KOPT-K1 (cell line): ENCODE measurements at regions not wholly inside any gene's neighbourhood (a gene's known extent, or its start where the extent isn't known, plus 50 kb on each side); places are given as distances from the start of the nearest gene placed in this dataset.

Experiments used
- H3K27ac ChIP-seq: fragments of 200-600 bp; sonication (generic); 2 replicates; pipeline ENCODE4 v1.5.1; 2016; ENCODE audit warnings: antibody characterized with exemption, mild to moderate bottlenecking, low read depth, low read length; ENCODE audit not compliant: poor library complexity, severe bottlenecking
- H3K36me3 ChIP-seq: fragments of 200-600 bp; sonication (generic); 2 replicates; pipeline ENCODE4 v1.5.1; 2017; ENCODE audit warnings: antibody characterized with exemption, mild to moderate bottlenecking, low read length, moderate library complexity; ENCODE audit not compliant: insufficient read depth
- H3K9me3 ChIP-seq: fragments of 200-600 bp; sonication (generic); 2 replicates; pipeline ENCODE4 v1.5.1; 2017; ENCODE audit warnings: antibody characterized with exemption, low read length, mild to moderate bottlenecking; ENCODE audit not compliant: insufficient read depth, poor library complexity, severe bottlenecking

DNA sequence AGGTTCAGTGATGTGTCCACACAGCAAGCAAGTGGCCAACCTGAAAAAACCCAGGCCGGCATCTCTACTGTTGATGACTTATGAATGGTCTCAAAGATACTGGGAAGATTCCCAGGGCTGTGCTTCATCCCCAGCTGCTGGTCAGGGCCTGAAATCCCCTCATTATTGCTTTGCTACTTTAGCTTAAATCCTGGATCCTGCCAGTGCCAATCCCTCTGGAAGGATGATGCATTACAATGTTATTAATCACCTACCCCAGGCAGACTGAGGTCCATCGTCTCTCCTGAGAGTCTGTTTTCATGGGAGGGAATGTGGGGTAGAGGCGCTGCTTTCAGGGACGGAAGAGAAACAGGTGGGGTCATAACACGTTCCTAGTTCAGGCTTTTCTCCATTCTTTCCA is 371.6 kb downstream of the RPS24 start:
- no peaks in the 10 kb centered on the region for H3K36me3 ChIP-seq
- H3K27ac ChIP-seq: no peak overlapping the region
- H3K9me3 ChIP-seq: no peaks in the 10 kb centered on the region

DNA sequence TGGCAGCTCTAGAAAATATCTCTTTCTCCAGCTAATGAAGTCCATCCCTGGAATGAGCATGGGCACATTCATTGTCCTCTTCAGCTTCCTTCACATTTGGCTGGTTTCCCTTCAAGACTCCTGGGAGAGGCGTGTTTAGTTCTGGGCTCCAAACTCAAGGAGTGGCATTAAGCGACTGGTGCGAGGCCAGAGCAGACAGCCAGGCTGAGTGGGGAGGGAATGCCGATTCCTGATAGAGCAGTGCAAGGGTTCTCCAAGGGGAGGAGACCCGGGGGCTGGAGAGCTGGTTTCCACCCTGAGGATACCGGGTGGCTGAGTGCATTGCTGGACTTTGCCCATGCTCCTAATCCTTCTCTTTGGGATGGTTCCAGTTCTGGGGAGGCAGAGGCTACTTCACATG is 372.1 kb downstream of the RPS24 start:
- Histone ChIP-seq H3K27ac (no peak overlapping the region), H3K9me3 (no peaks in the 10 kb centered on the region), H3K36me3 (no peaks in the 10 kb centered on the region)

DNA sequence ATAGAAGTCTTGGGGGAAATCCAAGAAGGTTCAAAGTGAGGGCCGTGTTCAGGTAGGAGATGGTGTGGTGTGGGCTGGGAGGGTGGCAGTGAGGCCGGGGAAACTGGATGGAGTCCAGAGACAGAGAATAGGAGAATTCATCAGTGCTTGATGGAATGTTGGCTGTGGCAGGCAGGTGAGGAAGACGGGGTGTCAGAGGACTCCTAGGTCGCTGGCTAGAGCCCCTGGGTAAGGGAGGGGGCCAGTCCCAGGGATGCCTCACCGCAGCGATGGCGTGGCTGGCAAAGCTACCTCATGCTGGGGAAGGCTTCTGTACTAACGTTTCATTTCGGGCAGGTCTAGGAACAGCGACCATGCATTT is 373.0 kb downstream of the RPS24 start:
- H3K27ac ChIP-seq: no peak overlapping the region
- H3K9me3 ChIP-seq: no peaks in the 10 kb centered on the region
- no peaks in the 10 kb centered on the region for H3K36me3 ChIP-seq

DNA sequence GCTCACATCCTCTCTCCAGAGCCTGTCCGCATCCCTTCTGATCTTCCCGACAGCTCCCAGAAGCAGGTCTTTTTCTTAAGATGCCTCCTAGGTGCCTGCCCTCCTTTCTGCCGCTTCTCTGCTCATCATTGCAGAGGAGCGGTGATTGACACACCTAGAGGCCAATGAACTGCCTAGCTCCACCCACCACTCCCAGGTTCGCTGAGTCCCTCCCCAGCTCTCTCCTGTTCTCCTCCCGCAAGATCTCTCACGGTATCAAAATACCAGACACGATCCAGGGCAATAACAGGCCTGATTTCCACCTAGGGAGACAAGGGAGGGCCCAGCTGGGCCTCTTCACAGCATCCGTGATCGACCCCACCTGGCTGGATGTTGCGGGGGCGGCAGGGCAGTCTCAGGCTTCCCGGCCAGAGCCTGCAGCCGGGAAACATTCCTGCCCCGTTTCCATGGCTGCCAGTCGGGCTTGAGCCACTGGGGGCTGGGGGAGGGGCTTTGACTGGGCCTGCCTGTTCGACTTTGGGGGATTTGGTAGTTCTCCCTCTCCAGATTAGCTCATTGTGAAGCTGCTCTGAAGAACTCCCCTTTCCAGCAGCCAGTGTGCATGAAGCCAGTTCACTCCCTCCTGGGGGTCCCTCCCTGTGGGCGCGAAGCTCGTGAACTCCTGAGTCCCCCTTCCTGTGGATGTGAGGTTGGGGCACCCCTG is 373.5 kb downstream of the RPS24 start:
- Histone ChIP-seq H3K27ac (no peak overlapping the region), H3K36me3 (no peaks in the 10 kb centered on the region), H3K9me3 (no peaks in the 10 kb centered on the region)

DNA sequence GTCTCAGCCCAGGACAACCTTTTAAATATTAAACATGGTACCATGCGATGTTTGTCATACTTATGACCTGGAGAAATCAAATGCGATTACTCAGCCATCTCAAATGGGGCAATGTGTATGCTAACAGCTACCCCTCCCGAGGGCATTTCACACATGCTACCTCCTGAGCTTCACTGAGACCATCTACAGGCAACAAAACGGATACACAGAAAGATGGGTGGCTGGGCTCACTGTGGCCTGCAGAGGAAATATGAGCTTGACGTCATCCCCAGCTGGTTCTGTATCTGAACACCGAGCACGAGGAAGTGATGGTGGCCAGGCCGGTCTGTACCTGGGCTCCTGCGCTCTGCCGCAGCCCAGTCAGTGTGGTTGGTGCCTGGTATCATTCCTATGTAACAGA is 374.3 kb downstream of the RPS24 start:
- Histone ChIP-seq H3K27ac (no peak overlapping the region), H3K9me3 (no peaks in the 10 kb centered on the region), H3K36me3 (no peaks in the 10 kb centered on the region)

DNA sequence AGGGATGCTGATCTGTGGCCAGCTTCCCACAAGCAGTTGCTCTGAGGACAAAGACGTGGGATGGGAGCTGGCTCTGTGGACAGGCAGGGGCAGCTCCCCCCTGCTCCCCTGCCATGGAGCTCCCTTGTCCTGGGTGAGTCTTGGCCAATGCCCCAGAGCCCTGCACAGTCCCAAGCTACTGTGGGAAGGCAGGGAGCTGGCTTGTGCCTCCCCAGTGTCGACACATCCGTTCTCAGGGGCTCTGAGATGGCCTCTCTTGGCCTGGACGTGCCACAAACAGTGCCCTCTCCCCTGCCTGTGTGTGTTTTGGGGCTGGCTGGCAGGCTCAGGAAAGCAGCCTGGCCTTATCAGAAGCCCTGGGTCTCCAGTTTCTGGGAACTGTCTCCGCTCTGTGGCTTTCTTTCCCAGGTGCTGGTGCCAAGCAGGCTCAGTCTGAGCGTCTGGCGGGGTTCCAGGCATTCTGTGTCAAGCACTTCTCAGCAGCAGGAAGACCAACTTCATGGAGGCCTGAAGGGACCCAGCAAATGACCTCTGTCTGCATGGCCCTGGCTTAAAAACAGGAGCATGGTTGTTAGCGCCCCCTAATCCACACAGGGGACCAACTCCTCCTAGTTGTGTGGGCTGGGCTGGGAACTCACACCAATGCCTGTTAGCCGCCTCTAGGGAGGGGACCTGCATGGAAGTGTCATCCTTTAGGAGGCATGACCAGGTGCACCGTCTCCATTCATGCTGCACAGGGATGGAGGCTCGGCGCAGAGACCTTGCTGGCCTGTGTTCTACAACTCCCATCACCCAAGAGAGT is 375.2 kb downstream of the RPS24 start:
- H3K27ac ChIP-seq: no peak overlapping the region
- H3K9me3 ChIP-seq: no peaks in the 10 kb centered on the region
- H3K36me3 ChIP-seq: no peaks in the 10 kb centered on the region

DNA sequence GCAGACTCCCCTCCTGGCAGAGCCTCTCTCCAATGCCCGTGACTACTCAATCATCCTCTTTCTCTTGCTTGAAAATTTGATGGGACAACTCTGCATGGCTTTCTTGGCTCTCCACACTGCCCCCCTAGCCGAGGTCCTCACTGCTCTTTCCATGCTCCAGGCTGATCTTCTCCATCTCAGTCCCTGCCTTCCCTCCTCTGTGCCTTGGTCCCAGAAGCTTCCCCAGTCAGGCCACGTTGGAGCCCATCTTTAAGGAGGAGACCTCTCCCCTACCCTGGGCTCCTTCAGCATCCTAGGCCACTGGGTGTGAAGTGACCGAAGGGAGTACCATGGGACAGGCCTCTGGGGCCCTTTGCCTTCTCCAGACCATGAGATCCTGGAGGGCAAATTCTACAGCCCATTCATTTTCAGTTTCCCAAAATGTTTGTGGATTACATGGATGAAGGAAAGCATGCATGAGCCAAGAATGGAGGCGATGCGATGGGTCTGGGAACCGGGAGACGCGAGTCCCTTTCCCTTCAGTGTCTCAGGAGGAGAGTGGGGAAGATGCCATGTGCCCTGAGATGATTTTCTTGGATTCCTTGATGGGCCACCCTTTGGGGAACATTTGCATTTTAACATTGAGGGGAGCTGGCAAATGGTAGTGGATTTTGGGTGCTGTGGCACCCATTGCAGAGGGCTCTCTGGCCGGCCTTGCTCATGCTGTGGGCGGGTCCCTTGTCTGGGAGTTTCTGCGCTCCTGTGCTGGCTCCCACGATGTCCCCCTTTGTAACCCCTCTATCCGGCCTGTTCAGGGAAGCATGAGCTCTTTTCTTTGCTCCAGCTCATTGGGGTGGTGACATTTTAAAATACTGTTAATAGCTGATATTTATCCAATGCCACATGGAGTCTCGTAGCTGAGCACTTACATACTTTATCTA is 376.6 kb downstream of the RPS24 start:
- H3K36me3 ChIP-seq: no peaks in the 10 kb centered on the region
- H3K9me3 ChIP-seq: no peaks in the 10 kb centered on the region
- H3K27ac ChIP-seq: no peak overlapping the region

DNA sequence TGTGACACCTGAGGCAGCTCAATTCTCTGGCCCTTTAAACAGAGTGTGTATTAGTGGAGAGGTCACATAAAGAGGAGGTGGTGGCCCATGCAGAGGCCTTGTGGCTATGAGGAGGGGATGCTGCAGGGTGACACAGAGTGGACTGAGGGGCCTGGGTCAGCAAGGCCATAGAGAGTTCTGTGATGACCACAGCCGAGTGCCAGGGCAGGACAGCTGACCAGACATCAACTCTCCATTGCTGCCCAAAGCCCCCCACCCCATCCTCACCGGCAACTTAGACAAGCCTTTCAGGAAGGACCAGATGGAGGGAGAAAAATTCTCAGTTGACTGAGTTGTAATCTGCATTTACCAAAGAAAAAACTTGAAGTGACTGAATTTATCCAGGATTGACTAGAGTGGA is 378.1 kb downstream of the RPS24 start:
- no peaks in the 10 kb centered on the region for H3K9me3 ChIP-seq
- no peak overlapping the region for H3K27ac ChIP-seq
- H3K36me3 ChIP-seq: no peaks in the 10 kb centered on the region

DNA sequence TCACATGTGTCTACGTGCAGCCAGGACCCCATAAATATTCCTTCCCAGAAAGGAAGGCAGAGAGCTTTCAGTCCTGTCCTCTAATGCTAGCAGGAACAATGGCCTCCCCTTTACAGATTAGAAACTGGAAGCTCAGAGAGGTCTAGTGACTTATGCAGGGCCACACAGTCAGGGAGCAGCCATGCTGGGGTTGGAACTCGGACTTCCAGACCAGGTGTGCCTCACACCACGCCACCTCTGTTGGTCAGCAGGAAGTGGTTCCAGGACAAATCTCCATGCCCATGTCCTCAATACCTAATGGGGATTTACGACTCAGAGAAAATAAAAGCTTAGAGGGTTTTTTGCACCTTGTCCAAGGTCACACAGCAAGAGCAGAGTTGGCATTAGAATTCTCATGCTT is 378.9 kb downstream of the RPS24 start:
- Histone ChIP-seq H3K36me3 (no peaks in the 10 kb centered on the region), H3K9me3 (no peaks in the 10 kb centered on the region), H3K27ac (no peak overlapping the region)

DNA sequence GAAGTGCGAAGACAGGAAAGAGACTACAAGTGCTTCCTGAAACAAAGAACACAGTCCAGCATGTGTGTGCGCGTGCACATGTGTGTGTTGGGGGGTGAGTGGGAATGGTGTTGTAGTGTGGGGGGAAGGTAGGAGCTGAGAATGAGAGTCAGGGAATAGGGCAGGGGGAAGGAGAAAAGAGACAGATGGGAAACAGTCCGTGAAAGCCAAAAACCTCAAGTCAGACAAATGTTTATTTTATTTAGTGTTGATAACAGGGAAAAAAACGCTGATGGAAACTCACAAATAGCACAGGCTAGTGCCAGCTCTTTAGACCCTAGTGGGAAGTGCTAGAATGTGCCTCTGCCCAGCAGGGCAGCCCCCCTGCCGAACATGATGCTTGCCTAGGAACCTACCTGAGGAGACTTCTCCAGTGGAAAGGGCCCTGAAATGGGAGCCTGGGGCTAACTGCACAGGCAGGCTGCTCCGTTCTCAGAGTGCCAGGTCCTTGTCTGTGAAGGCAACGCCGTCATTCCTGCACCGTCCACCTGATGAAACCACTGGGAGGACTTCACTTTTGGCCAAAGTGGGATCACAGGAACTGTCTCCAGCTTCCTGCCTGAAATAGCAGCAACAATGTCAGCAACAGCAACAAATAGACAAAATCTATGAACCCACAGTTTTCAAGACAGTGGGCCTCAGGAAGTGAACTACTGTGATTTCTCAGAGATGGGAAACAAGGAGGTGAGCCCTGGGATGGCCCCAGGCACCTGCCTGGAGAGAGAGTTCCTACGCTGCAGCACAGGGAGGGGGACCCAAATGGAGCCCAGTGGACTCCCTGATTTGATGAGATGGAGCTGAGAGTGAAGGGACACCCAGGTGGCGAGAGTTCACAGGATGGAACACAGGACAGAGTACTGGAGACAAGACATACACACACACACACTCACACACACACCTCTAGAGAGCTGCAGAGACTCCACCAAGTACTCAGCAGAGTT is 379.7 kb downstream of the RPS24 start:
- no peak overlapping the region for H3K27ac ChIP-seq
- no peaks in the 10 kb centered on the region for H3K36me3 ChIP-seq
- H3K9me3 ChIP-seq: no peaks in the 10 kb centered on the region

DNA sequence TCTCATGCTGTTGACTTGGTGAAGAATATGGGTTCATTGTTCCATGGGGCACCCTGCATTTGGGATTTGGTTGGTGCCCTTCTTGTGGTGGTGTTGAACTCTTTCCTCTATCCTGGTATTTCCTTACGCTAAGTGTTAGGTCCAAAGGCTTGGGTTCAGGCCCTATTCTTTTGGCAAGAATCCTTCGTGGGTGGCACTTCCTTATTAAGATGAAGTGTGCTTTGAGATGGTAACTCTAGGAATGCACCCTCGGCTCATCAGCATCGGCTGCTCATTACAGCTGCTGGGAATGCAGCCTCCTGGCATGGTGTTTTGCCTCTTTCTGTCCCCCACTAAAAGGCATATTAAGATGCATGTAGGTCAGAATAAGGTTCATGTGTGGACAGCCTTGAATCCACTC is 380.7 kb downstream of the RPS24 start:
- no peak overlapping the region for H3K27ac ChIP-seq
- H3K9me3 ChIP-seq: no peaks in the 10 kb centered on the region
- H3K36me3 ChIP-seq: no peaks in the 10 kb centered on the region

DNA sequence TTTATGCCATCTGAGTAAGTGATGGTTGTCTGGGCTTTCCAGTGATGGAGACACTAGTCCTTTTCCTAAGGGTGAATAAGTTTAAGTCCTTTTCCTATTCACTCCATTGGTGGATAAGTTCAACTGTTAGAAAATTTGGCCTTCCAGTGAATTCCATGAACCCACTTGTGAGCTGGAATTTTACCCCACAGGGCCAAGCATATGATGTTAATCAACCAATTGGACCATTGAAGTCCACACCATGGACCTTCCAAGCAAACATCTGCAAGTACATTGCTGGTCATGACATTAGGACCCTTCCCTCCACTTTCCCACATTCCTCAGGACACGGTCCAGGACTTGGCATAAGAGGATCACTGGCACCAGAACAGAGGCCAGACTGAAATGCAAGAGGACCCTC is 381.4 kb downstream of the RPS24 start:
- no peak overlapping the region for H3K27ac ChIP-seq
- no peaks in the 10 kb centered on the region for H3K9me3 ChIP-seq
- H3K36me3 ChIP-seq: no peaks in the 10 kb centered on the region

DNA sequence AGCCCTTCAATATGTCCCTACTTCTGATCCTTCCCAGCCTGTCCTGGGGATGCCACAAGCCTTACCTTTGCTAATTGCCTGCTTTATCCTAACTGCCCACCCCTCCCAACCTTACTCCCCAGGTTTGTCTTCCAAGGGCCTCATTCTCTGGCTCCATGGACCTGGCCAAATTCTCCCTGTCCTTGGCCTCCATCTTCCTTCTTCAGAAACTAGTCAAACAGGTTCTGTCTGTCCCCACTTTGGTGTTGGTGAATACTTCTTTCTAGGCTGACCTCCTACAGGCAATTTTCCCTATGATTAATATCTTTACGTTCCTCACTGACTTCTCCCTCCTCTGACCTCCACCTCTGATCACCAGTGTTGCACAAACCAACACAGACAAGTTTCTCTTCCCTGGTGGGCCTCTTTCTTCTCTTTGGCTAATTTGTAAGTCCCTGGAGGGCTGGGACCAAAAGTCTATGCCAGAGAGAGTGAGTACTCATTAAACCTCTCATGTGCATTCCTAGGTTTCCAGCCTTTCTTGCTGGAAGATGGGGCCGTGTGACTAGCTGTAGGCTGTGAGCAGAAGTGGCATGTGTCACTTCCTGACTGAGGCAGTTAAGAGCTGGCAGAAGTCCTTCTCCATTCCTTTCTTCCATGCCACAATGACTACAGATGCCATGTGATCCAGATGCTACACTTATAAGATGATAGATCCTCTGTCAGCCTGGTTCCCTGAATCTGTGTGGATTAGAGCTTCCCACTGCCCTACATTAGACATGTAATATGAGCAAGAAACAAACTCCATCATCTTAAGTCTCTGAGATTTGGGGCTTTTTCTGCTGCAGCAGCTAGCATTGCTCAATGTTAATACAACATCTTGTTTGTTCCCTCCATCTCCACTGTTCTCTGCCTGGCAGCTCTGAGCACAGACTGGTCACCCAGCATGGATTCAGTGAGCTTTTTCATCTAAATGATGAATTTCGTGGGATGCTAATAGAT is 382.7 kb downstream of the RPS24 start:
- Histone ChIP-seq H3K27ac (no peak overlapping the region), H3K9me3 (no peaks in the 10 kb centered on the region), H3K36me3 (no peaks in the 10 kb centered on the region)
